ENCODE measurements at regions not wholly inside any gene's neighbourhood (a gene's known extent, or its start where the extent isn't known, plus 50 kb on each side); places are given as distances from the start of the nearest gene placed in this dataset.
"Not testable (repeated sequence)": the region's sequence is repeated elsewhere in the genome, so short reads cannot be mapped to it uniquely, and the experiment has no call there.

GRCh38 chr3:11711876-11712275 lies 68.2 kb upstream of the VGLL4 start:
- DNase-seq, result no peak

GRCh38 chr3:11709782-11710181 lies 66.1 kb upstream of the VGLL4 start:
- no peak for DNase-seq

DNA sequence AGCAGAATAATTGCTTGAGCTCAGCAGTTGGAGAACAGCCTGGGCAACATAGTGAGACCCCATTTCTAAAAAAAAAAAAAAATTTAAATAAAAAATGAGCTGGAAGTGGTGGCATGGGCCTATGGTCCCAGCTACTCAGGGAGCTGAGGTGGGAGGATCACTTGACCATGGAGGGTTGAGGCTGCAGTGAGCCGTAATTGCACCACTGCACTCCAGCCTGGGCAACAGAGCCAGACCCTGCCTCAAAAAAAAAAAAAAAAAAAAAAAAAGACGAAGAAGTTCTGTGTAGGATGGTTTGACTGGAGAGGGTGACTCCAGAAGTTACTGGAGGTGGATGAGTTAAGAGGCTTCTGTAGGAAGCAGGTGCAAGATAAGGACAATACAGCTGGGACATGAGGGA lies 63.4 kb upstream of the VGLL4 start:
- not testable (repeated sequence) for DNase-seq

DNA sequence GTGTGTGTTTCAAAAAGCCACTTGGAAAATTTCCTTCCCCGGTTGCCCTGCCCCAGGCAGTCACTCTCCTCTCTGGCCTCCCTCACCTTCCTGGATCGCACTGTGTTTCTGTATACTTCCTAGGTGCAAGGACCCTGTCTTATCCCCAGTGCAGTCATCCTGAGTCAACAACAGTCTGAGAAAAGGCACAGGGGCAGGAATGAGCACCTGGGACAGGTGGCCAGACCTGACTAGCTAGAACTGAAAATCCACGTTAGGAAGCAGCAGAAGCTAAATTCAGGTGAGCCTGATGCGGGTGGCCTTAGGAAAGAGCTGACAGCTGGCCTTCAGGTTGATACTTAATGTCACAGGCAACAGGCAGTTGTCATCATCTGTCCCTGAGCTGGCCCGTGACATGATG lies 62.9 kb upstream of the VGLL4 start:
- no peak for DNase-seq

DNA sequence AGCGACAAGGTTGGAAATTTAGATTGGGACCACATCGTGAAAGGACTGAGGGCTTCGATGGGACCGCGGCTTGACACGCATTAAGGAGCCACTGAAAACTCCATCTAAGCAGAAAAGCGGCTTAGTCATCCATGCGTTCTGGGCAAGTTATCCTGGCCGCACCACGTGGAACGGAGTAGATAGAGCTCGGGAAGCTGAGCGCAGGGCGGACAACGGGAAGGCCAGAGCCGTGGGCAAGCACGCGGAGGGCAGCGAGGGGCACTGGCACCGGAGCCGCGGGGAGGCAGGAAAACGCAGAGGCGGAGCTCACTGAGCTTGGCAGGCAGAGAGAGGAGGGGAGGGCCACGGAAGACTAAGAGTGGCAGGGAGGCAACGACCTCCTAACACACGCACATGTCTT lies 61.3 kb upstream of the VGLL4 start:
- no peak for DNase-seq

GRCh38 chr3:11703146-11703545 lies 59.4 kb upstream of the VGLL4 start:
- no peak for DNase-seq

- DNase-seq, result no peak
Measured at GRCh38 chr3:11699083-11699427, 55.3 kb upstream of the VGLL4 start.

DNA sequence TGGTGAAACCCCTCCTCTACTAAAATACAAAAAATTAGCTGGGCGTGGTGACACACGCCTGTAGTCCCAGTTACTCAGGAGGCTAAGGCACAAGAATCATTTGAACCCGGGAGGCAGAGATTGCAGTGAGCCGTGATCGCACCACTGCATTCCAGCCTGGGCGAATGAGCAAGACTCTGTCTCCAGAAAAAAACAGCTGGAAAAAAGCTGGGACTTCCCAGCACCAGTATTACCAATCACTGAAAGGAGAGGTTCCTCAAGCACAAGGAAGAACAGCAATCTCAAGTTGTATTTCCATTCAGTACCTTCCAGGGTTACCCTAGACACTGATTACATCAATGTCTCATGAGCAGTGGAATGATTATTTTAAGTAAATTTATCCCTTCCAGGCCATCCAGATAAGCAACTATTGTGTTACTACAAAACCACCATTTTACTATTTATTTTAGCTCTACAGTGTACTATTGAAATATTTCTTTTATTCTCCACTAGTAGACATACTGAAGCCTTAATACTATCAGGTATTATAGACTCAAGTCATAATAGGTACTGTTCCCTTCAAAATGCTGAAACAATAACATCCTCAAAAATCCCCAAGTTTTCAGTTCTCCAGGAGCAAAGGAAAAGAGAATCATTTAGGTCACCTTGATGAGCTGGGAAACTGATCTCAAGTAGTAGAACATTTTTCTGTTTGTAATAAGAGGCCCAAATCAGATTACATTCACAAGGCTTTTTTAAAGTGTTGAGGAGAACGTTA lies 54.8 kb upstream of the VGLL4 start:
- no peak for DNase-seq

- no peak for DNase-seq
Measured at GRCh38 chr3:11697701-11698100, 54.0 kb upstream of the VGLL4 start.

DNA sequence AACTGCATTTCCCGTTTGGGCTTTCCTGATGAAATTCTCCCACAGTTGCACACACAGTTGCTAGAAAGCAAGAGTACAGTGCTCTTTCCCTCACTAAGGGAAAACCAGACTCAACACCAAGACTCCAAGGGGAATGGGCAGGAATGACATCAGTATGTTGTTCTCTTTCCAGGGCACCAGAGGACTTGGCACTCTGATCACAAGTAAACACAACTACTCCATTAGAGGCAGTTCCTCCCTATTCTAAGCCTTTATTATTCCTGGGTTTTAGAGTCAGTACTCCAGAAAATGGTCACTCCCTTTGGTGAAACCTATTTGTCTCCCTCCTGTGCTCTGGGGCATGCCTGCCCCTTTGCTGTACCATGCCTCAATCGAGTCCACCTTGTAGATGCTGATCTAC lies 52.3 kb upstream of the VGLL4 start:
- no peak for DNase-seq
